Adrenal gland (tissue), 5 donors: ENCODE measurements at regions not wholly inside any gene's neighbourhood (a gene's known extent, or its start where the extent isn't known, plus 50 kb on each side); places are given as distances from the start of the nearest gene placed in this dataset.

Experiments used
- POLR2A ChIP-seq, 2 donors: fragments of 450-650 bp; IDR thresholded peaks; one replicate each; pipeline ENCODE4 v1.6.1; 2017; ENCODE audit warnings: antibody characterized with exemption in 2 of 2, mild to moderate bottlenecking in 2 of 2, moderate library complexity in 1 of 2
- TF ChIP-seq, protein P1 (sequence below), 6 experiments: fragments of 450-650 bp in 4 of 6; fragments of 200-600 bp in 2 of 6; sonication (generic) in 1 of 6; IDR thresholded peaks; 1 replicate in 5 of 6; 2 replicates in 1 of 6; pipeline versions ENCODE4 v1.5.1 to v1.8.0; 2016 to 2021; ENCODE audit warnings: antibody characterized with exemption in 6 of 6, mild to moderate bottlenecking in 2 of 6, moderate library complexity in 1 of 6
- donor health status: DM: no; HTN: no; CAD: no.

DNA sequence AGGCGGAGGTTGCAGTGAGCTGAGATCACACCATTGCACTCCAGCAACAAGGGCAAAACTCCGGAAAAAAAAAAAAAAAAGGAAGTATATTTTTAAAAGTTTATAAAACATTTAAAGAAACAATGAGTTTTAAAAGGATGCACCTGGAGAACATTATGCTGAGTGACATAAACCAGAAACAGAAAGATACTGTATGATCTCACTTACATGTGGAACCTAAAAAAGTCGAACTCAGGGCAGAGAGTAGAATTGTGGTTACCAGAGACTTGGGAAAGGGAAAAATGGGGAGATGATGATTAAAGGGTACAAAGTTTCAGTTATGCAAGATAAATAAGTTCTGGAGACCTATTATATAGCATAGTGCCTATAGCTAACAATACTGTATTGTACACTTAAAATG lies 52.8 kb upstream of the RTN4 start:
- TF ChIP-seq, protein P1, sequence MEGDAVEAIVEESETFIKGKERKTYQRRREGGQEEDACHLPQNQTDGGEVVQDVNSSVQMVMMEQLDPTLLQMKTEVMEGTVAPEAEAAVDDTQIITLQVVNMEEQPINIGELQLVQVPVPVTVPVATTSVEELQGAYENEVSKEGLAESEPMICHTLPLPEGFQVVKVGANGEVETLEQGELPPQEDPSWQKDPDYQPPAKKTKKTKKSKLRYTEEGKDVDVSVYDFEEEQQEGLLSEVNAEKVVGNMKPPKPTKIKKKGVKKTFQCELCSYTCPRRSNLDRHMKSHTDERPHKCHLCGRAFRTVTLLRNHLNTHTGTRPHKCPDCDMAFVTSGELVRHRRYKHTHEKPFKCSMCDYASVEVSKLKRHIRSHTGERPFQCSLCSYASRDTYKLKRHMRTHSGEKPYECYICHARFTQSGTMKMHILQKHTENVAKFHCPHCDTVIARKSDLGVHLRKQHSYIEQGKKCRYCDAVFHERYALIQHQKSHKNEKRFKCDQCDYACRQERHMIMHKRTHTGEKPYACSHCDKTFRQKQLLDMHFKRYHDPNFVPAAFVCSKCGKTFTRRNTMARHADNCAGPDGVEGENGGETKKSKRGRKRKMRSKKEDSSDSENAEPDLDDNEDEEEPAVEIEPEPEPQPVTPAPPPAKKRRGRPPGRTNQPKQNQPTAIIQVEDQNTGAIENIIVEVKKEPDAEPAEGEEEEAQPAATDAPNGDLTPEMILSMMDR (IDR thresholded peaks at IDR 0.05): no peak
- no peak for TF ChIP-seq POLR2A (IDR thresholded peaks at IDR 0.05)
